ENCODE measurements at regions not wholly inside any gene's neighbourhood (a gene's known extent, or its start where the extent isn't known, plus 50 kb on each side); places are given as distances from the start of the nearest gene placed in this dataset.

- no peak overlapping the region for H3K4me3 ChIP-seq (ENCODE audit: low read length)
- no peaks in the 10 kb centered on the region for H3K36me3 ChIP-seq (replicated peaks; ENCODE audit: insufficient read depth, low read length)
- TF ChIP-seq CTCF (IDR thresholded peaks at IDR 0.05; ENCODE audit: low read length) (no peak), EZH2 (optimal IDR thresholded peaks at IDR 0.05; ENCODE audit: low read depth, low read length) (no peak), EZH2phosphoT487 (IDR thresholded peaks at IDR 0.05; ENCODE audit: low read length) (no peak)
- H3F3A ChIP-seq (ENCODE audit: insufficient read depth, low read length) = no peaks in the 10 kb centered on the region
- H3K27ac ChIP-seq (ENCODE audit: low read length) = no peak overlapping the region
- no peak overlapping the region for H3K9ac ChIP-seq (ENCODE audit: low read length)
- H3K4me1 ChIP-seq (ENCODE audit: low read length) = no peaks in the 10 kb centered on the region
- H3K27me3 ChIP-seq (replicated peaks; ENCODE audit: insufficient read depth, low read length) = no peaks in the 10 kb centered on the region
- H4K20me1 ChIP-seq (ENCODE audit: insufficient read depth, low read length) = no peaks in the 10 kb centered on the region
- DNase-seq = no peak
- no peak overlapping the region for H2AFZ ChIP-seq (ENCODE audit: low read length)
- no peaks in the 10 kb centered on the region for H3K9me2 ChIP-seq (replicated peaks; ENCODE audit: insufficient read depth, low read length)
- no peaks in the 10 kb centered on the region for H3K9me3 ChIP-seq (replicated peaks; ENCODE audit: insufficient read depth, low read length)
- no peaks in the 10 kb centered on the region for H3K79me2 ChIP-seq (ENCODE audit: low read length)
- H3K4me2 ChIP-seq (ENCODE audit: low read depth, low read length) = no peak overlapping the region
Observed at GRCh38 chr1:189623336-189623735, 854.3 kb downstream of the BRINP3 start.

- Histone ChIP-seq H3K4me1 (ENCODE audit: low read length) (no peaks in the 10 kb centered on the region), H3K36me3 (replicated peaks; ENCODE audit: insufficient read depth, low read length) (no peaks in the 10 kb centered on the region), H3K9ac (ENCODE audit: low read length) (no peak overlapping the region), H3K4me3 (ENCODE audit: low read length) (no peak overlapping the region), H3F3A (ENCODE audit: insufficient read depth, low read length) (no peaks in the 10 kb centered on the region), H4K20me1 (ENCODE audit: insufficient read depth, low read length) (no peaks in the 10 kb centered on the region), H3K27ac (ENCODE audit: low read length) (no peak overlapping the region), H3K9me2 (replicated peaks; ENCODE audit: insufficient read depth, low read length) (no peaks in the 10 kb centered on the region), H2AFZ (ENCODE audit: low read length) (no peak overlapping the region), H3K27me3 (replicated peaks; ENCODE audit: insufficient read depth, low read length) (no peaks in the 10 kb centered on the region), H3K79me2 (ENCODE audit: low read length) (no peaks in the 10 kb centered on the region), H3K9me3 (replicated peaks; ENCODE audit: insufficient read depth, low read length) (no peaks in the 10 kb centered on the region), H3K4me2 (ENCODE audit: low read depth, low read length) (no peak overlapping the region)
- no peak for TF ChIP-seq CTCF (IDR thresholded peaks at IDR 0.05; ENCODE audit: low read length)
- no peak for TF ChIP-seq EZH2 (optimal IDR thresholded peaks at IDR 0.05; ENCODE audit: low read depth, low read length)
- TF ChIP-seq EZH2phosphoT487 (IDR thresholded peaks at IDR 0.05; ENCODE audit: low read length) = no peak
- DNase-seq = no peak
Observed at GRCh38 chr1:189627427-189627826, 850.2 kb downstream of the BRINP3 start.

- Histone ChIP-seq H3K9me2 (replicated peaks; ENCODE audit: insufficient read depth, low read length) (no peaks in the 10 kb centered on the region), H3K4me3 (ENCODE audit: low read length) (no peak overlapping the region), H2AFZ (ENCODE audit: low read length) (no peak overlapping the region), H3K36me3 (replicated peaks; ENCODE audit: insufficient read depth, low read length) (no peaks in the 10 kb centered on the region), H3K9ac (ENCODE audit: low read length) (no peak overlapping the region), H3K79me2 (ENCODE audit: low read length) (no peaks in the 10 kb centered on the region), H4K20me1 (ENCODE audit: insufficient read depth, low read length) (no peaks in the 10 kb centered on the region), H3K4me1 (ENCODE audit: low read length) (no peaks in the 10 kb centered on the region), H3F3A (ENCODE audit: insufficient read depth, low read length) (no peaks in the 10 kb centered on the region), H3K27ac (ENCODE audit: low read length) (no peak overlapping the region), H3K4me2 (ENCODE audit: low read depth, low read length) (no peak overlapping the region), H3K9me3 (replicated peaks; ENCODE audit: insufficient read depth, low read length) (no peaks in the 10 kb centered on the region), H3K27me3 (replicated peaks; ENCODE audit: insufficient read depth, low read length) (no peaks in the 10 kb centered on the region)
- DNase-seq = no peak
- no peak for TF ChIP-seq CTCF (IDR thresholded peaks at IDR 0.05; ENCODE audit: low read length)
- no peak for TF ChIP-seq EZH2phosphoT487 (IDR thresholded peaks at IDR 0.05; ENCODE audit: low read length)
- no peak for TF ChIP-seq EZH2 (optimal IDR thresholded peaks at IDR 0.05; ENCODE audit: low read depth, low read length)
Observed at GRCh38 chr1:189628857-189629256, 848.8 kb downstream of the BRINP3 start.

Measured in MM.1S (cell line).